ENCODE measurements at regions not wholly inside any gene's neighbourhood (a gene's known extent, or its start where the extent isn't known, plus 50 kb on each side); places are given as distances from the start of the nearest gene placed in this dataset.
"Not testable (repeated sequence)": the region's sequence is repeated elsewhere in the genome, so short reads cannot be mapped to it uniquely, and the experiment has no call there.

DNA sequence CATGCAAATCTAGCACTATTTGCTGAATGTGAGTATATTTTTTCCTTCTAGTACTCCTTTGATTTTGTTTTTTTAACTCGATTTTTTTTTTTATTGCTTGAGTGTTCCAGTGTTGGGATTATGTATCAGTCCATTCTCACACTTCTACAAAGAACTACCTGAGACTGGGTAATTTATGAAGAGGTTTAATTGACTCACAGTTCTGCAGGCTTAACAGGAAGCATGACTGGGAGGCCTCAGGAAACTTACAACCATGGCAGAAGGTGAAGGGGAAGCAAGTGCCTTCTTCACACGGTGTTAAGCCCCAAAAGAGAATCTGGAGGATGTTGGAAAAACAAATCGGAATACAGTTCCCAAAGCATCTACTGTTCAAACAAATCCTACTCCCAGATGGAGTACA is 69.1 kb downstream of the ZNF518B start:
- DNase-seq (ENCODE audit: low read depth) = not testable (repeated sequence)

DNA sequence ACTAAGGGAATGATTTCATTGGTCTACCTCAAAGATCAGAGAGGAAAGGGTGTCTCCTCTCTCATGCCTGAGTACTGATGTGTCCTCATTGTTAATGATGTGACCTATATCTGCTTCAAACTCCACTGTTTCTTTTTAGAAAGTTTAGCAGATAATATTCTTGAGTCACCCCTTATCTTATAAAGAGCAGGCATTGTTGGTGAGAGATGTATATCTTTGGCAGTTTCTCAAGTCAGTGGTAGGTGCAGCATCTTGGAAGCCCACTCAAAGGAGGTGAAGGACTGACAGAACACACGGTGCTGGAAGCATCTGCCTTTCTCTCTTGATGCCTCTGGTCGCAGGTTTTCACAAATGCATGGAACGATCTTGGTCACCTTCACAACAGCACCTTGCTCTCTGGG is 71.2 kb downstream of the ZNF518B start:
- DNase-seq (ENCODE audit: low read depth) = no peak

DNA sequence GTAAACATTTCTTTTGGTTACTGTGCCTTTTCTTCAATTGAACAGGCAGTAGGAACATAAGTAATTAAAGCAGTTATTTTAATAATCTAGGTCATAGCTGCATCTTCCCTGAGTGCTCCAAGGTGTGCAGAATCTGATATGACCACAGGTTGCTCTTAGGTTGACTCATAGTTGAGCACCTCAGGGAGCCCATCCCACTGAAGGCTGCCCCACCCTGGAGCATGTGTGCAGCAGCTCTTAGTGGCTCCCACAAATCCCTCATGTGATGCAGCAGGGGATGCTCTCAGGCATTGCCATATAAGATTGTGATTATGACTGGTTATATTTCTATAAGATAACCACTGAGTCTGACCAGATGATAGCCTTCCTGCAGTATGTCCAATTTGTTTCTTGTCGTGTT is 72.3 kb downstream of the ZNF518B start:
- no peak for DNase-seq (ENCODE audit: low read depth)

DNA sequence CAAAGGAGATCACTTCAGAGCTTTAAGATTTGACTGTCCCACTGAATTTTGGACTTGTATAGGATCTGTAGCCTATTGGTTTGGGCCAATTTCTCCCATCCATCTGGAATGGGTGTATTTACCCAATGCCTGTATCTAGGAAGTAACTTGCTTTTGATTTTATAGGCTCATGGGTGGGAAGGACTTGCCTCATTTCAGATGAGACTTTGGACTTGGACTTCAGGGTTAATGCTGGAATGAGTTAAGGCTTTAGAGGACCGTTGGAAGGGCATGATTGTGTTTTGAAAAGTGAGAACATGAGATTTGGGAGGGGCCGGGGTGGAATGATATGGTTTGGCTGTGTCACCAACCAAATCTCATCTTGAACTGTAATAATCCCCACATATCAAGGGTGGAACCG is 73.8 kb downstream of the ZNF518B start:
- DNase-seq (ENCODE audit: low read depth) = no peak

DNA sequence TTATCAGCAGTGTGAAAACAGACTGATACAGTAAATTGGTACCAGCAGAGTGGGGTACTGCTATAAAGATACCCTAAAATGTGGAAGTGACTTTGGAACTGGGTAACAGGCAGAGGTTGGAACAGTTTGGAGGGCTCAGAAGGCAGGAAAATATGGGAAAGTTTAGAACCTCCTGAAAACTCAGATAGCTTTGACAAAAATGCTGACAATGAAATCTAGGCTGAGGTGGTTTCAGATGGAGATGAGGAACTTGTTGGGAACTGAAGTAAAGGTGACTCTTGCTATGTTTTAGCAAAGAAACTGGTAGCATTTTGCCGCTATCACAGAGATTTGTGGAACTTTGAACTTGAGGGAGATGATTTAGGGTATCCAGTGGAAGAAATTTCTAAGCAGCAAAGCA is 75.1 kb downstream of the ZNF518B start:
- not testable (repeated sequence) for DNase-seq (ENCODE audit: low read depth)

DNA sequence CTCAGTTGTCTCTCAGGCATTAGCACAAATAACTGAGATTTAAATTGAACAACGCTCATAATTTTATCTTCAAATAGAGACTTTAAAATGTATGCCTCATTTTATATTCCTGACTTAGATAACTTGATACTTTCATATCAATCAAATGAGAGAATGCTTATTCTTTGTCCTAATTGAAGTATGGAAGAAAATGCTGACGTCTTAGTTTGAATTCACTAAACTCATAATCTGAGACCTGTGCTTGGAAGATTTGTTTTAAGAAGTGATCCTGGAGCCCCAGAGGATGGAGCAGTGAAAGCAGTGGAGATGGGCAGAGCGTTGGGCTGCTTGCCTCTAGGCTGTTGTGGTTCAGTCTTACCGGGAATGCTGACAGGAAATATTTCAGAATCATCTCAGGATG is 76.1 kb downstream of the ZNF518B start:
- no peak for DNase-seq (ENCODE audit: low read depth)

DNA sequence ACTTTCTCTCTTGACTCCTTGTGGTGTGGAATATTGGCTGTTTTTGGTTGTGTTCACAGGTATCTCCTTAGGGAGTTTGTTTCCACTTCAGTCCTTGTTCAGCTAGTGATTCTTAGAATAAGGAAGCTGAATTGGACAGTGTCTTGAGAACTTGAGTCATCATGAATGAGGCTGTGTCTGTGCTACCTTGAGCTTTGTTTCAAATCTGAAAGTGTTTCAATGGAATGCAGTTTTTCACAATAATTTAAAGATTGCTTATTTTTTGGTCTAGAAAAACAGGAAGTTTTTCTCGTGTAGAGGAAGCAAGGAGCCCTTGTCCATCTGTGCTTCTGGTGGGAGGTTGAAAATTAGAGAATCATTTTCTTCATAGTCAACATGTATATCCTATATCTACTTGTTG is 76.5 kb downstream of the ZNF518B start:
- no peak for DNase-seq (ENCODE audit: low read depth)

DNA sequence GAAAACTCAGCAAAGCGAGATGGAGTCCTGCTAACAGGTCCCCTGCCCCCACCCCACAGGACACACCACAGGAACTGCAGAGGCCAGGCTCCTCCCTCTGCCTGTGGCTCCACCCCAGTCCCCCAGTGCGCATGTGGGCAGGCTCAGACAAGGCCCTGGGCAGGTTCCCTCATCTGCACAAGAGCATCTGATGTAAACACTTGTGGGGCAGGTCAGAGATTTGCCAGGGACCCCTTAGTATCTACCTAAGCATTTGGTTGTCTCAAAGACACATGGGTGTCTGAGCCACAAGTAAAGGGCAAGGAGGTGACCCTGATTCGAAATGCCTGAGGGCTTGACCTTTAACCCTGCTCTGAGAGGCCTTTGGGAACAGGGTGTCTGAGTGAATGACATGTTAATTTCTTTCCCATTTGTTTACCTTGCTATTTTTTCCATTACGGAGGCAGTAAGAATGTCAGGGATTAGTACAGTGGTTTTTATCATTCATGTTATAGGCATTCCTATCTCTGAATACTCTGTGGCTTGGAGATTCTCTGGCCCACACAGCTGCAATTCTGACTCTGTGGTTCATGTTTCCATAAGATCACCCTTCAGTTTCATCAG is 85.3 kb downstream of the ZNF518B start:
- DNase-seq (ENCODE audit: low read depth) = no peak

DNA sequence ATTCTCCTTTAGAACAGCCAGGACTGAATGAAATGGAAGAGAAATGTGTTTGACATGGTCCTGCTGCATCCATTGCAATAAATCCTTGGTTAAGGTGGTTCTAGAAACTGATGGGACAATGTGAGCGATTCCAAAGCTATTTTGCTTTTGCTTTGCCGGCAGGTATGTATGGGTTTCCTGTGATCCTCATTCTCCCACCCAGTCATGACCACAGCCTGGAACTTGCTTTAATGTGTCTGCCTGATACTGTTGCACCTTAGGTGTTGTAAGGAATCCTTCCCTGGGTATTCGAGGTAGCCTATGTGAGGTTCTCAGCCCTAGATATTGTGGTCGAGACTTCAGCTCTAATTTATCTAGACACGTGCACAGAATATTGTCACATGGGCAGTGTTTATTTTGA is 86.1 kb downstream of the ZNF518B start:
- no peak for DNase-seq (ENCODE audit: low read depth)

DNA sequence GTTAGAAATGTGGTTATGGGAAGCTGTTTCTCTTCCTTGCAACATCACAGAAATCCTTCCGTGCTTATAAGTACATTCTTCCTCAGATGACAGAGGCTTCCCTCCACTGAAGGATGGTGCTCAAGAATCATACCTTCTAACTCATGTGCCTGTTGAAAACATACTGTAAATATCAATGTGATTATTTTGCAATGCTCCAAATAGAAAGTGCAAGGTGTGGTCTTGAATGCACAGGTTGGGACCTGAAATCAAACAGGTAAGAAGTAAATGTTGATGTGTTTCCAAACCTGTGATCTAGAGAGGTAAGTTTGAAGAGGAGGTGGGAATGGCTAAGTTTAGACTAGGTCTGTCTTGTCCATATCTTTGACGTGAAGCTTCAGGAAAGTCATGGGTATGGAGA is 87.7 kb downstream of the ZNF518B start:
- no peak for DNase-seq (ENCODE audit: low read depth)

DNA sequence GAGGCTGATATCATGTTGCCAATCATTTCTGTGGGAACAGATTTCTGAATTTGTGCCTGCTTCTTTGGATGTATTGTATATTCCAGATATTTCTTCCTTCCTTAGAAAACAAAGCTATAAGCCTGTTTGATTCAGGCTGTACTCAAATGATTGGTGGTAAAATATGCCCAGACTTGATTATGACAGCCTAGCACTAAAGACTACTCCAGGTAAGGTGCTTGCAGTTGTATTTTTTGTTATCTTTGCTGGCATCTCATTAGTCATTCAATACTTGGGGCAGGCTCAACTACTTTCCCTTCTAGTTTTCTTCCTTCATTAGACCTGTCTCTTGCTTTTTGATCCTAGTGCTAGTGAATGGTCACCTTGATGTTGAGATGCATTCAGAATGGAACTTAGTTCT is 90.6 kb downstream of the ZNF518B start:
- DNase-seq (ENCODE audit: low read depth) = no peak

DNA sequence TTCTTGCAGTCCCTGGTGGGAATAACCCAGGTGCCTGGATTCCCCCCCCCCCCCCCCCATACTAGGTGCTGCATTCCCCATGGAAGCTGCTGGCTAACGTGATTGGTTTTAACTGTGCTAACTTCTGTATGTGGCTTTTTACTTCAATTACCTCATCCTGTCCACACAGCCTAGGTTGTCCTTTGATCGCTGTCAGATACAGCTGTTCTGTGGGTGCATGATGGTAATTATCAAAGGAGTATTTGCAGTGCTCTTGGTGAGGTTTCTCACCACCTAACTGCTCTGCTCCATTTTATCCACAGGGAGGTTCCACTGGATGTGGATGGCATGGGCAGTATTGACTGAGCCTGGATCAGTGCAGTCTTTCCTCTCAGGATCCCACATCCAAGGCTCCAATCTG is 93.0 kb downstream of the ZNF518B start:
- no peak for DNase-seq (ENCODE audit: low read depth)

DNA sequence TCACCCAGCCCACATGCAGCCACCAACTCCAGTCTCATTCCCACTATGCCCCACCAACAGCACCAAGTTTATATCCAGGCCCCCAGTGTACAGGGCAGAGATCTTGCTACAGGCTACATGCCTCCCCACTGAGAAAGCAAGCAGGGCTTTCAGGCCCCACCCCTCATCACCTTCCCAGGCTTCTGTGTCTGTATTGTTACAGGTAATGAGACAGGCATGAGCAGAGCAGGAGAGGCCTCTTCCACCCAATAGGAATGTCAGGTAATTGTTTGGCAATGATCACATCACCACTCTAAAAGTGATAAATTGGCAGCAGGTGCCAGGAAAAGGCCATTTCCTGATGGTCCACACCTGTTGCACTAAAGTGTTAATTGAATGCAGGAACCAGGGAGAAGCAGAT is 102.5 kb downstream of the ZNF518B start:
- no peak for DNase-seq (ENCODE audit: low read depth)

DNA sequence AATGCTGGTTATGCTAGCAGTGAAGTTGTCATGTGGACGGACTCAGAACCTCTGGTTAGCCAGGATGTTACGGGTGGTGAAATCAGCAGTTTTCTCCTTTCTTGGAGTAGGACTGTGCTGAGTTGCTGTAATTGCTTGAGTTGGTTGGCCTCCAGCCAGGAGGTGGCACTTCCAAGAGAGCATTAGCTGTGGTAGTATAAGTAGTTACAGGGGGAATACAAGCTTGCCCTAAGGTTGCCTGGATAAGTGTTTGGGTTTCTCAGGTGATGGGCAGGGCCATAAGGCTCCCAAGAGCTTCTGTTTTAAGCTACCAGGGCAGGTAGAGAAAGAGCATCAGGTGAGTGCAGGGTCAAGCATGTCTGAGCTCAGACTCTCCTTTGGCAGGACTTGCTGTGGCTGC is 103.0 kb downstream of the ZNF518B start:
- no peak for DNase-seq (ENCODE audit: low read depth)

DNA sequence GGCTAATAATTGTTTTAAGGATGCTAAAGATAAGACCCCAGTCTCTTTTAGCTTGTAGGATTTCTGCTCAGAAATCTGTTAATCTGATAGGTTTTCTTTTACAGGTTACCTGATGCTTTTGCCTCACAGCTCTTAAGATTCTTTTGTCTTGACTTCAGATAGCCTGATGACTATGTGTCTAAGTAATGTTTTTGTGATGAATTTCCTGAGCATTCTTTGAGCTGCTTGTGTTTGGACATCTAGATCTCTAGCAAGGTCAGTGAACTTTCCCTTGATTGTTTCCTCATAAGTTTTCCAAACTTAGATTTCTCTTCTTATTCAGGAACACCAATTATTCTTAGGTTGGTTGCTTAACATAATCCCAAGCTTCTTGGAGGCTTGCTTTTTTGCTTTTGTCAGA is 104.1 kb downstream of the ZNF518B start:
- DNase-seq (ENCODE audit: low read depth) = no peak

DNA sequence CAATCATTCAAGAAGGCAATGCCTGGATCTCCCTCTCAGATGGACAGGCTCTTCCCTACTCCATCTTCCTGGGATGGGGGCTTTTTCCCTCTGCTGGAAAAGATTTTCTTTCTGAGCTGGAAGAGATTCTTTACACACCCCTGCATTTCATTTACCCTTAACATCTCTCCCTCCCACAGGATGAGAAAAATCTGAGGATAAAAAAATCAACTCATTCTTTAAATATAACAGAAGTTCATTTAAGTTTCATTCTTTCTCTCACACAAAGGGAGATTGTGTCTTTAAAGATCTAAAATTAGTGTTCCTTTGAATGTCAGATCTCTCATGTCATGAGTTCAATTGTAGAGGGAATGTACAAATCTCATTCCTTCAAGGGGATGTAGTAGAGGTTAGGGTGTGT is 109.0 kb downstream of the ZNF518B start:
- no peak for DNase-seq (ENCODE audit: low read depth)

DNA sequence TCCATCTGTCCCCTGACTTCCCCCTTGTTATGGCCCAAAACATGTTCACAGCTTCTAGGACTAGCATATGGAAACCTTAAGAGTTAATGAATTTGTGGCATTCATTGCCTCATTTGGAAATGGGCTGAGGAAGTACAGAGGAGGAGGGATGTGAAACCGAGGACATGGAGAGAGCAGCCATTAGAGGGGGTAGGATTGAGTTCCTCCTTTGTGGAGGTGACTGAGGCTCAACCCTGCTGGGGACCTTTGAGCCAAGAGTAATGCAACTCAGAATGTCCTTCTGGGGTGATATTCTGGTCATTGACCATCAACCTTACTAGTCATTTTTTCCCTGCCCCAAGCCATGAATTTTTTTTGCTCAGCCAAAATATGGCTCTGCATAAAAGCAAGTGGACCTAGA is 109.4 kb downstream of the ZNF518B start:
- no peak for DNase-seq (ENCODE audit: low read depth)

DNA sequence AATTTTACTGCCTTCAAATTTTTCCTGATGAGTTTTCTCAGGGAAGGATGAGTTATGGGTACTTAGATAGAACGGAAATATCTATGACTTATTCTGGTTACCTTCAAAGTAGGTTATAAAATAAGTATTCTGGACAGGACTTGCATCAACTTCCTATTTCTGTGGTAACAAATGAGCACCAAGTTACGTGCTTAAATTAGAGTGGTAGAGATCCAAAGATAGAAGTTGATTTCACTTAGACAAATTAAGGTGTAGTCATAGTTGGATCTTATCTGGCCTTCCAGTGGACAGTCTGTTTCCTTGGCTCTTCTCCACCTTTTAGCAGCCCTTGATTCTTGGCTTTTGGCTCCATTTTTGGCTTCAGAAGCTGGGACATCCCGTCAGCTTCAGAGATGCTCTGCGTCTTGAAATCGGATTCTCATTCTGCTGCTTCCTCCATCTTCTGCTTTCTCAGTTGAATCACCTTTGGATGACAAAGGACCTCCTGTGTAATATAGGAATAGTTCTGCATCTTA is 109.9 kb downstream of the ZNF518B start:
- no peak for DNase-seq (ENCODE audit: low read depth)

DNA sequence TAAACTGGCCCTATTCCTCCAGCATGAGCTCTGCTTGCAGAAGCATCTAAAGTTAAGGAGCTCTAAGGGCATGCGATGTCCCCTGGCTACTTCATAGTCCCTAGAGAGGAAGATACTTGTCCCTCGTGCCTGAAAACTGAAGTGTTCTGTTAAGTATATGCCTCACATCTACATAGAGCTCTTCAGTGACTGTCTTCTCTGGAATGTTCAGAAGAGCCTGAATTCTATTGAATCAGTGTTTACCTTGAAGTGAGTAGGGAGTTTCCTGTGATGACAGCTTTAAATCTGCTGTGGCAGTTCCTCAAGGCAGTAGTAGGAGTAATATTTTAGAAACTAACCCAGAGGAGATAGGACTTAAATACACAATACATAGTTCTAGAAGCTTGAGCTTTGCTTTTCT is 111.2 kb downstream of the ZNF518B start:
- DNase-seq (ENCODE audit: low read depth) = no peak

DNA sequence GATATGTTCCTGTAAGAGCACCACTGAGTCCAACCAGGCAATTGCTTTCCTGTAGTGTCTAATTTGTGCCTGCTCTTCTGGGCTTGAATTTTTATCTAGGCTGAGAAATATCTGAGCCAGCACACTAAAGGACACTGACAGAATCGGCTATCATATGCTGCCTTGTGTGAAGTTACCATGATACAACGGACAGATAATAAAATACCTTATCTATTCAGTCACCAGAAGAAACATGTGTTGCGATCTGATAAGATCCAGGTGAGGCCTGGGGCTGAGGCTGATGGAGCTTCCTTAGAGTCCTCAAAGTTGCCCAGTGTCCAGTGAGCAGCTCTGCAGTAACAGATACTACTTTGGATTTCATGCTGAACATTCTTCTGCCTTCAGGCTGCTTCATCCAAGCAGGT is 111.8 kb downstream of the ZNF518B start:
- no peak for DNase-seq (ENCODE audit: low read depth)

DNA sequence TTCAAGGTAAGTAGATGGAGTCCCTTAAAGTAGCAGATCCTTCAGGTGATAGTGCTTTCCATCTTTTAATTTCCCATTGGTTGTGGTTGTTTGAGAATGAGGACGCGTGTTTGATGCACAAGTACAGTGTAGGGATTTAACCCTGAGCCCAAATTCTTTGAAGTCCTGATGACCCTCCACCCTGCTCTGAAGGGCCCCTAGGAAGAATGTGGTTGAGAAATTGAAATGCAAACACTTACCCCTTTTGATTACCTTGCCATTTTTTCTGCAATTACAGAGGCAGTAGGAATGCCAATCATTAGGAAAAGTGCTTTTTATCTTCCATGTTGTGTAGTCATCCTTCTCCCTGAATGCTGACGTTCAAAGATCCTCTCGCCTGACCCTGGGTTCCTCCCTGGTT is 112.4 kb downstream of the ZNF518B start:
- no peak for DNase-seq (ENCODE audit: low read depth)

DNA sequence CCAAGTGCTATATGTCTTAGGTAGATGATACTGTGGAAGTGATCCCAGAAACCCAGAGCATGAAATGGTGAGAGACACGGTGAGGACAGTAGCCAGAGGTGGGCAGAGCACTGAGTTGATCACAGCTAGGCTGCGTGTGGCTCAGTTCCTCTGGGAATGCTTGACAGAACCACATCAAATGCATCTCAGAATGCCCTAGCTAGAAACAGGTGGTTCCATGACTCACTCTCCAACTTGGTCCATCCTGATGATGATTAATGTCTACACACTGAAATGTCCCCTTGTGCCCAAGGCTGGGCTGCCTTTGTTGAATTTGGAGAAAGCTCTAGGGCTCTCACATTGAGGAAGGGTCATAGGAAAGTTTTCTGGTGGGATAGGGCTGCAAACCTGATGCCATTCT is 113.6 kb downstream of the ZNF518B start:
- DNase-seq (ENCODE audit: low read depth) = no peak

DNA sequence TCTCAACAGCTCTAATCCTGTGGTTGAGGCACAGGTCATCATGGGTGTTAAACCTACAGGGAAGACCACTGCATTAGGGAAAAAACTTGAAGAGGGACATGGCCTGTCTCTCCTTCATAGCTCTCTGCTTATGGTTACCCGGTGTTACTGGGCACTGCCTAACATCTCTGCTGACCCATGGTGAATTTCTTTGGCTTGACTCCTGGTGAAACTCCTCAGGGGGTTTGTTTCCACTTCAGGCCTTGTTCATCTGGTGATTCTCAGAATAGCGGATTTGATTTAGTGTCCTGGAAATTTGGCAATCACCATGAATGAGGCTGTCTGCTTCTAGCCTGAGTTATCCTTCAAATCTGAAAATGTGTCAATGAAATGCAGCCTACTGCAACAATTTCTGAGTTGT is 114.4 kb downstream of the ZNF518B start:
- DNase-seq (ENCODE audit: low read depth) = no peak

DNA sequence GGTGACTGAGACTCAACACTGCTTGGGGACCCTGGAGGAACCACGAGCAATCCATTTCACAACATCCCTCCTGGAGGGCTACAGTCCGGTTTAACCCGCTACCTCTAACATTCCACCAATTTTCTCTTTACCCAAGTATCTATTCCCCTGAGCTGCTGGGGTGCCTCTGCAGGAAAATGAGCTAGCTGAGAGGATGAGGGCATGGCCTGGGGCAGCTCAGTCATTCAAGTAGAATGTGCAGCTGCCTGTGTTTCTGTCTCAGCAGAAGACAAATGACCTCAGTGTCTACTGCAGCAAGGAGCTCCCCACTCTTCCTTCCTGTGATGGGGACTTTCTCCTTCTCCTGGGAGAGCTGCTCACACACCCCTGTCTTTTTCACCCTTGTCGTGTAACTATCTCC is 120.8 kb downstream of the ZNF518B start:
- no peak for DNase-seq (ENCODE audit: low read depth)

DNA sequence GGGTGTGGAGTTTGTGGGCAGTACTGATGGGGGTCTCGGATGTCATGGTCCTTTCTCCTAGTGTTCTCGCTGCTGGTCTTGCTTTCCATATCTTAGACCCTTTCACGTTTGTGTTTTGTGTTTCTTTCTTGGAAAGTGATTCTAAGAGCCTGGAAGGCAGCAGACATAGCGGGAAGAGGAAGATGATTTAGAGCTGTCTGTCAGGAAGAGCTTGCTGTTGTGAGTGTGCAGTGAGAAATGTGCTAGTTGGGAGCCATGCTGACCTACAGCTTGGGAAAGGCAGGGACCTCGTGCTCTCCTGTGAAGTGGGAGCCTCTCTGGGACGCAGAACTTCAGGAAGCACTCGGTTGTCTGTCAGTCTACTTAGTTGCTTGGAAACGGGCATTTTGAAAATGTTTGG is 122.2 kb downstream of the ZNF518B start:
- DNase-seq (ENCODE audit: low read depth) = no peak

Data from Daoy (cell line).